Activated CD4-positive, alpha-beta T cell treated with anti-CD3 and anti-CD28 coated beads for 36 hours (primary cell): ENCODE measurements at regions not wholly inside any gene's neighbourhood (a gene's known extent, or its start where the extent isn't known, plus 50 kb on each side); places are given as distances from the start of the nearest gene placed in this dataset.
A peak's percentile ranks its signal among the peaks of the same experiment; 100 is the strongest.

Source experiments
- ATAC-seq: fragments of 200-7000 bp; cut with Tn5 transposase; one replicate; pipeline ENCODE4 v1.10.0; 2021; ENCODE audit warnings: mild to moderate bottlenecking, moderate library complexity
- CTCF ChIA-PET: fragments of 350-600 bp; sonication (Branson Sonifier 250); formaldehyde crosslinking; loops from one replicate; lab custom pipeline; 2021; ENCODE audit warnings: antibody characterized with exemption; lab: Charles Lee
- POLR2A ChIA-PET: fragments of 350-600 bp; sonication (Branson Sonifier 250); formaldehyde crosslinking; loops from one replicate; lab custom pipeline; 2021; ENCODE audit warnings: antibody characterized with exemption, inconsistent platforms; lab: Charles Lee
- DNase-seq: peaks from one replicate; pipeline ENCODE4 v3.0.0-alpha.2; 2020
- H3K27ac Mint-ChIP-seq: one replicate; pipeline ENCODE4 v1.8.0; 2021; ENCODE audit warnings: mixed read lengths
- H3K27me3 Mint-ChIP-seq: one replicate; pipeline ENCODE4 v1.8.0; 2021; ENCODE audit warnings: mixed read lengths
- H3K36me3 Mint-ChIP-seq: one replicate; pipeline ENCODE4 v1.8.0; 2021; ENCODE audit warnings: low read depth, mixed read lengths
- H3K4me1 Mint-ChIP-seq: one replicate; pipeline ENCODE4 v1.8.0; 2021; ENCODE audit warnings: mixed read lengths
- H3K4me3 Mint-ChIP-seq: one replicate; pipeline ENCODE4 v1.8.0; 2021; ENCODE audit warnings: mild to moderate bottlenecking, moderate library complexity, mixed read lengths
- H3K9me3 Mint-ChIP-seq: one replicate; pipeline ENCODE4 v1.8.0; 2021; ENCODE audit warnings: low read depth, mixed read lengths
- intact Hi-C, 2 experiments: fragments of 100-400 bp; cut with DNase I in 1 of 2; cut with micrococcal nuclease in 1 of 2; formaldehyde crosslinking; loops; one replicate each; pipeline versions ENCODE4 v1.14.2 to v1.15.1; 2022 to 2024; cut with DNase I, micrococcal nuclease

DNA sequence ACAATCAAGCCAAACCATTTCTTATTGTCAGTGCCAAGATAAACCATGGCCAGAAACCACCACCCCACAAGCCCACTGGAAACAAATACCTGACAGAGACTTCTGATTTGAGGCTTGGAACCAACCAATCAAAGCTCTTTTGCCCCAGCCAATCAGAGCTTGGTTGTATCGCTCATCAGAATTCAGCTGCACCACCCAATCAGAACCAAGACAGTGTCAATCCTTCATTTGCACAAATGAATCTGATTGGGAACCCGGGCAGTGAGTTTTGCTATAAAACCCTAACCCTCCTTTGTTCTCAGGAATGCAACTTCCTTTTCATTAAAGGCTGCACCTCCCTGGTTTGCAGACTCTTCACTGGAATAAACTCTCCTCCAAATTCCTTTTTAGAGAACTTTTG, 87.4 kb downstream of the ELAPOR2 start:
- intact Hi-C loops = no loop called here
- ATAC-seq = no peak
- ChIA-PET CTCF (interaction anchor here (0.7 kb wide), 1 partner anchor 23 kb away, joined by 3 read pairs; no protein-coding TSS in a partner anchor), POLR2A (no interaction called here)
- H3K4me3 Mint-ChIP-seq = no peak overlapping the region
- no peaks in the 10 kb centered on the region for H3K36me3 Mint-ChIP-seq
- H3K27ac Mint-ChIP-seq = no peak overlapping the region
- no peak for DNase-seq
- H3K4me1 Mint-ChIP-seq = peaks cover 17% of the 10 kb centered on the region
- no peaks in the 10 kb centered on the region for H3K27me3 Mint-ChIP-seq
- H3K9me3 Mint-ChIP-seq = no peaks in the 10 kb centered on the region

DNA sequence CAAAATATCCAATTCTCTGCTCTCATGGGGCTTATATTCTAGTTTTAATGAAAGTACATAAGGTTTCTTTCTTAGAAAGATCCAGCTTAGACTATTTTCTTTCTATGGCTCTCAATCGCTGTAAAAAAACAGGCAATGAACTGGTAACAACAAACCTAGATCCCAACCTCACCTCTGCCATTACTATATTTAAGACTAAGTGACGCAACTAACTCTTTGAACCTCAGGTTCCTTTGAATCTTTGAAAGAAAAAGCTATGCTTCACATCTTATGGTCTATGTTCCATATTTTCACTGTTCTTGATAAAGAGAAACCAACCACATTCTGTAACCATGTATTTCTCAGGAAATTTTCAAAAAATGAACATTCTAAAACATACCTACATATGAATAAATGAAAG, 88.5 kb downstream of the ELAPOR2 start:
- CTCF ChIA-PET = interaction anchor here (1.4 kb wide), 1 partner anchor 9 kb away, joined by 4 read pairs; no protein-coding TSS in a partner anchor
- H3K36me3 Mint-ChIP-seq = no peaks in the 10 kb centered on the region

DNA sequence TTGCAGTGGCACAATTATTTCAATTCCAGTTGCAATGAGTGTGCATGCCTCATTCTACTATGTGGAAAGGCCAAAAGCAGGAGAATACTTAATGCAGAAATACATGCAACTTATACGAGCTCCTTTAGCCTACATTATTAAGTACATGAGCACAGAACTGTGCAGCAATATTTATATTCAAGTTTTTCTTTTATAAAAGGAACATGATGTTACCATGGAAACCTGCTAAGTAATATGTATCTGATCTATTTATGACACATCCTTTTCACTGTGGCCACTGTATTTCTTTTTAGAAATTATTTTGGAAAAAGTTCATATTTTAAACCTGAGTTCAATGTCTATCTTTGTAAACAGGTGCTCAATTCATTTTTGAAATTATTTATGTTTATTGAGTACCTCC, 88.9 kb downstream of the ELAPOR2 start:
- ATAC-seq = no peak
- H3K4me1 Mint-ChIP-seq = peaks cover 16% of the 10 kb centered on the region
- intact Hi-C loops = no loop called here
- H3K36me3 Mint-ChIP-seq = no peaks in the 10 kb centered on the region
- H3K27ac Mint-ChIP-seq = no peak overlapping the region
- CTCF ChIA-PET = interaction anchor here (1.0 to 1.4 kb wide), 2 partner anchors 9 to 22 kb away, joined by 3 to 4 read pairs; no protein-coding TSS in a partner anchor
- no peaks in the 10 kb centered on the region for H3K9me3 Mint-ChIP-seq
- POLR2A ChIA-PET = no interaction called here
- H3K4me3 Mint-ChIP-seq = no peak overlapping the region
- H3K27me3 Mint-ChIP-seq = no peaks in the 10 kb centered on the region
- DNase-seq = no peak

More for the DNA sequence above, 88.5 kb downstream of the ELAPOR2 start:
- Mint-ChIP-seq H3K4me1 (peaks cover 16% of the 10 kb centered on the region), H3K27me3 (no peaks in the 10 kb centered on the region), H3K27ac (no peak overlapping the region), H3K4me3 (no peak overlapping the region), H3K9me3 (no peaks in the 10 kb centered on the region)
- intact Hi-C loops = no loop called here
- no peak for ATAC-seq
- no peak for DNase-seq
- POLR2A ChIA-PET = no interaction called here

DNA sequence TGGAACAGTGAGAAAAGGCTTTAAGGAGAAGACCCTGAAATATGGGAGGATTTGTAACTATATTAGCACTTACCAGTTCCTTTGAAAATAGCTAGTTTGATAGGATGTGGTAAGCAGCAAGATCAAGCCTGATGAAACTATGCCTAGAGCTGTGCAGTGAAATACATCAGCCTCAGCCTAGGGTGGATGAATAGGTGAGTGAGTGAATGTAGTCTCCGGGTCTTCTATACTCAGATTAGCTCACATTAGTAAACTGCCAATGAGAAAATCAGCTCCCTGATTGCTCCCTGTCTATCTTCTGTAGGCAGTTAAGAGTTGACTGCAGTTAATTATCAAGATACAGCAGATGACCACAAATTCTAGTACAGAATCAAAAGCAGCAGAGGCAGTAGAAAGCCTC, 89.6 kb downstream of the ELAPOR2 start:
- CTCF ChIA-PET = interaction anchor here (1.0 to 1.4 kb wide), 3 partner anchors 10 to 22 kb away, joined by 3 to 4 read pairs (median 3); no protein-coding TSS in a partner anchor

DNA sequence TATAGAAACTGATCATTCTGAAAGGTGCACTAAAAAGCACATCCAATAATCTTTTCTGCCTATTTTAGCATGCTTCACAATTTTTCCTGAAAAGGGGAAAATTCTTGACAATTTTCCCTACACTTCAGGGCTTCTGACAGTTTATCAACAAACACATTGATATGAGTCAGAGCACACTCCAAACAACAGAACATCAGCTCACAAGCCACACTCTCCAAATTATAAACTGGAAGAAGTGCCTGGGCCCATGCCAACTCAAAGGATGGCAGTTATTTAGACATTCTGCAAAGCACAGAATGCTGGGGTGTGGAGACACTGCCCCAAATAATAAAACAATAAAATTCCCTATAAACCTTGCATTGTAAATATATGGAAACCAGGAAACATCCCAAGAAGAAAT, 90.8 kb downstream of the ELAPOR2 start:
- H3K27me3 Mint-ChIP-seq = peaks cover 1% of the 10 kb centered on the region
- intact Hi-C loops = no loop called here
- H3K4me3 Mint-ChIP-seq = no peak overlapping the region
- POLR2A ChIA-PET = no interaction called here
- CTCF ChIA-PET = no interaction called here
- ATAC-seq (no peak), DNase-seq (no peak)
- H3K4me1 Mint-ChIP-seq = peaks cover 20% of the 10 kb centered on the region
- no peaks in the 10 kb centered on the region for H3K36me3 Mint-ChIP-seq
- H3K27ac Mint-ChIP-seq = no peak overlapping the region
- H3K9me3 Mint-ChIP-seq = no peaks in the 10 kb centered on the region

More for the DNA sequence above, 89.6 kb downstream of the ELAPOR2 start:
- Mint-ChIP-seq H3K9me3 (no peaks in the 10 kb centered on the region), H3K4me1 (peaks cover 16% of the 10 kb centered on the region), H3K4me3 (no peak overlapping the region), H3K27ac (no peak overlapping the region), H3K27me3 (peaks cover 1% of the 10 kb centered on the region), H3K36me3 (no peaks in the 10 kb centered on the region)
- DNase-seq (no peak), ATAC-seq (no peak)
- POLR2A ChIA-PET = no interaction called here
- intact Hi-C loops = no loop called here

DNA sequence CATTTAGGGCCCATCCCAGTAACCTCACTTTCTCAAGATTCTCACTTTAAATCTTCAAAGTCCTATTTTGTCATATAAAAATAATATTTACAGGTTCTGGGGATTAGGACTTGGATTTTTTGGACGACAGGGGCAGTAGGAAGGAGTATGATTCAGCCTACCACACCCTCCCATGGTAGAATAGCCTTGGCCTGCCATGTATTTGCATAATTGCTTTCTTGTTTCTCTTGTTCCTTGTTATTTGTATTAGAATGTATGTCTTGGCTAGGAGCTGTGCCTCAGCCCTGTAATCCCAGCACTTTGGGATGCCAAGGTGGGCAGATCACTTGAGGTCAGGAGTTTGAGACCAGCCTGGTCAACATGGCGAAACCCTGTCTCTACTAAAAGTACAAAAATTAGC, 92.5 kb downstream of the ELAPOR2 start:
- Mint-ChIP-seq H3K4me1 (peaks cover 20% of the 10 kb centered on the region), H3K27me3 (peaks cover 1% of the 10 kb centered on the region), H3K9me3 (no peaks in the 10 kb centered on the region), H3K36me3 (no peaks in the 10 kb centered on the region), H3K4me3 (no peak overlapping the region), H3K27ac (no peak overlapping the region)
- no peak for ATAC-seq
- intact Hi-C loops = no loop called here
- DNase-seq = no peak
- ChIA-PET CTCF (no interaction called here), POLR2A (interaction anchor here (0.5 kb wide), 1 partner anchor 439 kb away, joined by 3 read pairs; no protein-coding TSS in a partner anchor)

DNA sequence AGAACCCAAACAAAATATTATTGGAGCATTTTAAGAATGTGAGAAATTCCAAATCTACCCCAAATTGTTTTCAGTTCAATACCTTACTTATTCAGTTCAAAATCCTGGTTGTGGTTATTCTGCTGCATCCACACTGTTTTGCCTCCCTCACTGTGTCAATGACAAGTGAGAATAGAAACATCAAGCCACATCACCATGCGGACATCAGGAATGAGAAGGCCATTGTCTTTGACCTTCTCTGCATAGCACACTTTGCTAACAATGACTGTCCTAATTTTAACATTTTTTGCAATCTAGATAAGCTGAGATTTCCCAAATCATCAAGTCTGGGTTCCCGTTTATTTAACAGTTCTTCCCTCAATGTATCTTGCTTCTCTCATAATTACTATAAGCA, 93.7 kb downstream of the ELAPOR2 start:
- H3K4me3 Mint-ChIP-seq = no peak overlapping the region
- H3K36me3 Mint-ChIP-seq = no peaks in the 10 kb centered on the region
- intact Hi-C loops = no loop called here
- POLR2A ChIA-PET = no interaction called here
- no peaks in the 10 kb centered on the region for H3K9me3 Mint-ChIP-seq
- ATAC-seq = no peak
- H3K4me1 Mint-ChIP-seq = peaks cover 12% of the 10 kb centered on the region
- DNase-seq = no peak
- CTCF ChIA-PET = interaction anchor here (1.2 kb wide), 1 partner anchor 14 kb away, joined by 4 read pairs; no protein-coding TSS in a partner anchor
- H3K27ac Mint-ChIP-seq = no peak overlapping the region
- peaks cover 1% of the 10 kb centered on the region for H3K27me3 Mint-ChIP-seq

DNA sequence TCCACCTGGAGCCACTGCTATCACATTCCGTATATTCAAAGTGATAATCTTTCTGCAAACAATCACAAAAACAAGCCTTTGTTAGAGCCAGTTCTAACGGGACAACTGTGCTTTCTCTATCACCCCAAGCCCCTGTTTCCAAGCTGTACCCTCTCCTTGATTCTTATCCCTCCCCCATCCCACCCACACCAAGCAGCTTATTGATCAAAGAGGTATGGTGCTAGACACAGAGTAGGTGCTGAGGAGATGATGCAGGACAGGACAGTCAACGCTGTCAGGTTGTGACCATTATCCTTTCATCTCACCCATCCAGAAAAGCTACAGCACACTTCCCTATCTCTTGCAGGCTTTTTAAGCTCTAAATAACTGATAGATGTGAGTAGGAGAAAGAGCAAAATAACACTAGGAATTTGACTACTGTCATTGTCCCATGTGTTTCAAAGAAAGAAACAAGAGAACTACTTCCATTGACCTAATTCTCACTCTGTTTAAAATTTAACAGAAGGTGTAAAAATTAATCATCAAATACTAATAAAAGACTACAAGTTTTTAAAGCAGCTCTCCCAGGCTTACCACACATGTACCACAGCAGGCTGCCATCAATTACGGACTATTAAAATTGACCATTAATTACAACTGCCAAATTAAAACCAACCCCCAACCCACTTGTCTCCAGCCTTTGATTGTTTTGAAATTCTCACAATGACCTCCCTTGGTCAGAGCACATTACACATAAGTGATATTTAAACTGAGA, 94.3 kb downstream of the ELAPOR2 start:
- ATAC-seq (no peak), DNase-seq (no peak)
- no peaks in the 10 kb centered on the region for H3K36me3 Mint-ChIP-seq
- no peak overlapping the region for H3K27ac Mint-ChIP-seq
- peaks cover 10% of the 10 kb centered on the region for H3K4me1 Mint-ChIP-seq
- ChIA-PET CTCF (interaction anchor here (1.2 to 1.4 kb wide), 2 partner anchors 14 to 37 kb away, joined by 3 to 4 read pairs; no protein-coding TSS in a partner anchor), POLR2A (no interaction called here)
- H3K4me3 Mint-ChIP-seq = no peak overlapping the region
- intact Hi-C loops = no loop called here
- peaks cover 1% of the 10 kb centered on the region for H3K27me3 Mint-ChIP-seq
- H3K9me3 Mint-ChIP-seq = no peaks in the 10 kb centered on the region

DNA sequence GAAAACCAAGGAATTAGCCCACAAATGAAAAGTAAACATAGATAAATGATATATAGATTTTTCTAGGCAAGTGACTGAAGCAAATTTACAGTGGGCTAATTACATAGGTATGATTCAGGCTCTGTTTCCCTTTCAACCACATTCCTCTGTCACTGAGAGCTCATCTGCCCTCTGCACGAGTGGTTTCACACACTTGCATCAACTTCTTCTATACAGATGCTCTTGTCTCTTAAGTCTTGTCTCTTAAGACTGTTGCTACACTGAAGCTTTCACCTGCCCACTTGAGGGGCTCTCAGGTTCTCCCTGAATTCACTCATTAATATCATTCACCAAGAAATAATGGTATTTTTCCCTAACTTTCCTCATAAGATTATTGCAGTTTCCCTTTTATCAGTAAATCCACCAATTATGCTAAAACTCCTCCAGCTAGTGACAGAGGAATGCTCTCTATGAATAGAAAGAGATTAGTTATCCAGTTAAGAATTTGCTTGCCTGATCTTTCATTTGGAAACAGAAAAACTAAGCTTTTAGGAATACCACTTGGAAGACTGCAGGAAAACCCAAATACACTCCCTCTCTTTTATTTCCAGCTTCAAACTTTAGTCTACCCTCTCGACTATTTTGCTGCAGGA, 95.7 kb downstream of the ELAPOR2 start:
- Mint-ChIP-seq H3K36me3 (no peaks in the 10 kb centered on the region), H3K9me3 (peaks cover 5% of the 10 kb centered on the region), H3K4me1 (peaks cover 7% of the 10 kb centered on the region), H3K27ac (no peak overlapping the region), H3K4me3 (no peak overlapping the region), H3K27me3 (peaks cover 1% of the 10 kb centered on the region)
- POLR2A ChIA-PET = interaction anchor here (0.6 kb wide), 1 partner anchor 1250 kb away, joined by 3 read pairs; no protein-coding TSS in a partner anchor
- CTCF ChIA-PET = interaction anchor here (0.8 to 1.4 kb wide), 4 partner anchors 12 to 258 kb away, joined by 3 to 5 read pairs (median 3); no protein-coding TSS in a partner anchor
- intact Hi-C loops = no loop called here
- DNase-seq (peak; percentile 39), ATAC-seq (peak; percentile 92)

DNA sequence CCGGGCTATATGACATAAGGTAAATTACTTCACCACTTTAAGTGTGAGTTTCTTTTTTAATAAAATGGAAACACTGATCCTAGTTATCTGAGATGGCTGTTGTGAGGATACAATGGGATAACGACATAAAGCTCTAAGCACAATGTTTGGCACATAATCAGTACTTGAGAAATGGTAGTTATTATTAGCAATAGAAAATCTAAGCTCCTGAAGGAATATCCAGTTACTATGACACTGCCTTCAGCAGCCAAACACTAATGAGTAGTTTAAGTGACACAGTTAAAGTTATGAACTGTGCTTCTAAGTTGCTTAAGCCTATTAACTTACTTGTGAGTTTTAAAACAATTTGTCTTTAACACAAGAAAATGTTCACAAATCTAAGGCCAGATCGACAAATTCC, 96.8 kb downstream of the ELAPOR2 start:
- ATAC-seq (no peak), DNase-seq (no peak)
- intact Hi-C loops = no loop called here
- Mint-ChIP-seq H3K4me3 (no peak overlapping the region), H3K27ac (no peak overlapping the region), H3K4me1 (peaks cover 7% of the 10 kb centered on the region), H3K27me3 (peaks cover 1% of the 10 kb centered on the region), H3K36me3 (no peaks in the 10 kb centered on the region), H3K9me3 (peaks cover 5% of the 10 kb centered on the region)
- ChIA-PET CTCF (no interaction called here), POLR2A (no interaction called here)

DNA sequence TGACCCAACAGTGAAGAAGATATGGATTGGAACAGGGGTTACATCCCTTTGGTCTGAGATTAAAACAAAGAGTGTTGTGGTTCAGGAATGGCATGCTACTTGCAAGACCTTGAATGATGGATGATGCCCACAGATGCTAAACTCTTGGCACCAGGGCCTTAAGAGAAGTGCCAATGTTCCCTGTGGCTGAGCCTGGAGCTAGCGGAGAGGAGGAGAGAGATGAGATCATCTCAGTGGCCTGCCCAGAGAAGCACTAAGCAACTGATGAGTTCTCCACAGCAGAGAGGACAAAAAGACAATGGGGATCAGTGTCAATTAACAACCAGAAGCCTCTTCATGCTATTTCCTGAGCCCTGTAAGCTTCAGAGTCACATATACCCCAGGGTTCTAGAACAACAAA, 97.8 kb downstream of the ELAPOR2 start:
- Mint-ChIP-seq H3K36me3 (no peaks in the 10 kb centered on the region), H3K4me3 (no peak overlapping the region), H3K27me3 (peaks cover 1% of the 10 kb centered on the region), H3K4me1 (peaks cover 10% of the 10 kb centered on the region), H3K27ac (no peak overlapping the region), H3K9me3 (peaks cover 5% of the 10 kb centered on the region)
- DNase-seq = no peak
- ChIA-PET POLR2A (no interaction called here), CTCF (no interaction called here)
- no peak for ATAC-seq
- intact Hi-C loops = no loop called here
